Jurkat, Clone E6-1 (cell line): ENCODE measurements at regions not wholly inside any gene's neighbourhood (a gene's known extent, or its start where the extent isn't known, plus 50 kb on each side); places are given as distances from the start of the nearest gene placed in this dataset.

Source experiments
- DNase-seq: peaks from one replicate; pipeline ENCODE4 v3.0.0-alpha.2; 2011; ENCODE audit warnings: low read depth, low spot score
- H3K4me3 ChIP-seq: 2 replicates; pipeline ENCODE4 v1.5.1; 2011; ENCODE audit warnings: mild to moderate bottlenecking, low read length, control low read depth, moderate library complexity

DNA sequence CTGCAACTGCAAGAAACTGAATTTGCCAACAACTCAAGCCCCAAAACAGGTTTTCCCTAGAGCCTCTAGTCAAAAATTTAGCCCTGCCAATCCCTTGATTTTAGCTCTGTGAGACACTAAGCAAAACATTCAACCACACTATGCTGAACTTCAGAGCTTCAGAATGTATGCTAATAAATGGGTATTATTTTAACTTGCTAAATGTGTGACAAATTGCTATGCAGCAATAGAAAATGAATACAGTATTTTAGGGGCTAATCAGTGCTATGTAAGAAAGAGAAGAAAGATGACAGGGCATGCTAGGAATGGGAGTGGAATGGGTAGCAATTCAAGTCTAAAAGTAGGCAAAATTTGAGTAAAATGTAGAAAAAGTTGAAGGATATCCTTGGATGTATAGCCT lies 223.9 kb upstream of the NOL4 start:
- H3K4me3 ChIP-seq = no peak overlapping the region
- DNase-seq = no peak

DNA sequence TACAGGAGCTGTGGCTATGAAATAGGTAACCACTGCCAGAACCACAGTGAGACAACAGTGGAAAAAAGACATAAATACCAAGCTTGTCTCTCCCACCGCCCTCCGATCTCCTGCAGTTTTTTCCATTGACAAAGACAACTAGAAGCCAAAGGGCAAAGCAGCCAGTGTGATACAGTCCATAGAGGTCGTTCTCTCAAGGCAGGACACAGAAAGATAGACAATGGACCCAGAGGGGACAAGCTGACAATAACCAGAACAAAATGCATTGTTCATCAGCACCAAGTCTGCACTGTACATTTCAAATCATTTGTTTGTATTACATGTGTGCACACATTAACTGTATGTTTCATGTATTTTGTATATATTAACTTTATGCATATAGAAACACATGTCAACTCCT lies 233.0 kb upstream of the NOL4 start:
- DNase-seq = no peak
- no peak overlapping the region for H3K4me3 ChIP-seq

DNA sequence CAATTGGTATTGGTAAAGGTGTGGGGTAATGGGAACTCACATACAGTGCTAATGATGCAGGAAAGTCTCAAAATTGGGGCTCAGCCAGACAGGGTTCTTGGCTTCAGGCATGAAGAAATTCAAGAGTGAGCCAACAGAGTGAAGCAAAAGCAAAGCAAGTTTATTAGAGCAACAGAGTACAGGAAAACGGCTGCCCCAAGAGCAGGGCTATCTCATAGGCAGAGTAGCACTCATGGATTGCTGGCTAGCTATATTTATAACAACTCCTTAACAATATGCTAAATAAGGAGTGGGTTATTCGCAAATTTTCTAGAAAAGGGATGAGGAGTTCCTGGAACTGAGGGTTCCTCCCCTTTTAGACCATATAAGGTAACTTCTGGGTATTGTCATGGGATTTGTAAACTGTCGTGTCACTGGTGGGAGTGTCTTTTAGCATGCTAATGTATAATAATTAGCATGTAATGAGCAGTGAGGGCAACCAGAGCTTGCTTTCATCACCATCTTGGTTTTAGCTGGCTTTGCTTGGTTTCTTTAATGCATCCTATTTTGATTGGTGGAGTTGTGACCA lies 233.8 kb upstream of the NOL4 start:
- no peak overlapping the region for H3K4me3 ChIP-seq
- DNase-seq = no peak

DNA sequence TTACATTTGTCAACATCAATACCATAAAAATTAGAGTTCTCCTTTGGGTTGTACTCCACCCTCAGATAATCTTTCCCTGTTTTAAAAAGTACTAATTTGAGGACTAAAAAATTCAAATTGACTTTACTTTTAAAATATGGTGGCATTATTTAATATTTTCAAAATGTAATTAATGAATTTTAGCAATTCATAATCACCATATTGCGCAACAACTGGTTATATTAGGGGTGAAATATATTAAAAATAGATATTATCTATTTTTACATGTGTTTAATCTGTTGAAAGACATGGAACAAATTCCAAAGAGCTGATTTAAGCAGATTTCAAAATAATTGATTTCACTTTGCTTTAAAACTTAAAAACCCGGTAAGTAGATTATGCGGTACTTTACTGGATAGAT lies 236.6 kb upstream of the NOL4 start:
- H3K4me3 ChIP-seq = no peak overlapping the region
- no peak for DNase-seq

DNA sequence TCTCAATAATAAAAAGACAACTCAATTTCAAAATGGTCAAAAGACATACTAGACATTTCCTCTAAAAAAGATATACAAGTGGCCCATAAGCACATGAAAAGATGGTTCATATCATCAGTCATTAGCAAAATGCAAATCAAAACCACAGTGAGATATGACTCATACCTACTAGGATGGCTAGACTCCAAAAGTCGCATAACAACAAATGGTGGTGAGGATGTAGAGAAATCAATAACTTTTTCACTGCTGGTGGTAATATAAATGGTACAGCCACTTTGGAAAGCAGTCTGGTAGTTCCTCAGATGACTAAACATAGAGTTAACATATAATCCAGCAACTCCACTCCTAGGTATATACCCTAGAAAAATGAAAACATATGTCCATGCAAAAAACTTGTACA lies 242.3 kb upstream of the NOL4 start:
- H3K4me3 ChIP-seq = no peak overlapping the region
- DNase-seq = no peak

DNA sequence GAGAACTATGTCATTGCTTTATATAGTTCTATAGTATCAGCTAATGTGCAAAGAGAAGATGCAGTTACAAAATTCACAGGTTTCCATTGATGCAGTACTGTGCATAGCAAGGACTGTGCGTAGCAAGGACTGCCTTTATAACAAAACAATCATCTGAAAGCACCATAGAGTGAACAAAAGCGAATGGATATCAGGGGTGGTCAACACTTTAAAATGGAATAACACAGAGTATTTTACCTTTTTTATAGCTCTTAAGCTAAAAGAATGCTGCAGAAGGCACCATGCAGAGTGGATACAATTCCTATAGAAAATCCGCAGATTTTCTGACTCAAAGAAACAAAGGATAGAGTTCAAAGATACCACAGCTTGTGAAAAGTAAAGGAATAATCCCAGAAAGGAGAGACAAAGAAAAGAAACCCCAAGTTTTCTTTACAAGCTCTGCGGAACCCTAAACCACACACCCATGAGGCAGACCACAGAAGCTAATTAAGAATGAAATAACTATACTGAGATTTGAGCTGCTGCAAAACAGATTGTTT lies 229.9 kb upstream of the DTNA start:
- no peak for DNase-seq
- no peak overlapping the region for H3K4me3 ChIP-seq

DNA sequence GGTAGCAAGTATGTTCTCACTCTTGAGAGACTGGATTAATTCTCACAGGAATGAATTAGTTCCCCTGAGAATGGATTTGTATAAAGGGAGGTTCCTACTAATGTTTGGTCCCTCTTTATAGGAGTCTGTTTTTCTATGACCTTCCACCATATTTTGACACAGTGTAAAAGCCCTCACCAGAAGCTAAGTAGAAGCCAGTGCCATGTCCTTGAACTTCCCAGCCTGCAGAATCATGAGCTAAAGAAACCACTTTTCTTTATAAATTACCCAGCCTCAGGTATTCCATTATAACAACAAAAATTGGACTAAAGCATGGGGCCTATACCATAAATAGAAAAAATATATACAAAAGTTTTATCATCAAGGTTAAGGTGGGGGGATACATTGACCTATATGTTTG lies 227.9 kb upstream of the DTNA start:
- DNase-seq = no peak
- H3K4me3 ChIP-seq = no peak overlapping the region

DNA sequence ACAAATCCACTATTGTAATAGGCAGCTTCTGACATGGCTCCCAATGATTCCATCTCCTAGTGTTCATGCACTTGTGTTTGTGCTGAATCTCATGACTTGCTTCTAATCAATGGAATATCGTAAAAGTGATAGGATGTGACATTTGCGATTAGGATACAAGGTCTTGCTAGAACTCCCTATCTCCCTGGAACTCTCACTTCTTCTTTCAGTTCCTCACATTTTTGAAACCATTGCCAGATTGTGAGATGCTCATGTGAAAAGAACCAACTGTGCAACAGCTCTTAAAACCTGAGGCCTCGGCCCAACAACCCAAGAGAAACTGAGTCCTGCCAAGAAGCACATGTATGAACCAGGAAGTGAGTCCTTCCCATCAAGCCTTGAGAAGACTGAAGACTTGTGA lies 226.9 kb upstream of the DTNA start:
- H3K4me3 ChIP-seq = no peak overlapping the region
- no peak for DNase-seq

DNA sequence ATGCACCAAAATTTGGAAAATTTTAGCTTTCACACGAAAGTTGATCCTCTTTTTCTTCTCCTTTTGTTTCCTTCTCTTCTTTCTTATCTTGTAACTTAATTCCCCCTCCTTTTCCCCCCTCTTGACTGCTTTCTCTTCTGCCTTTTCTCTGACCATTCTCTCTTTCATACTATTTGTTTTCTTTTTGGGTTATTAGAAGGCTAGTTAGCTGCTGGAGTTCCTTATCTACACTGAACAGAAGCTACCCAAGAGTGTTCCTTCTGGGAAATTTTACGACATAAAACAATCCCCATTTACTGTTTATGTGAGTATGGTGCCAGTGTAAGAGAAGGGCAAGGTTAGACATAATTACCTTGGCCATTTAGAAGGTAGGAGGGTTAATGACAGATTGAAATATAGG lies 218.4 kb upstream of the DTNA start:
- no peak overlapping the region for H3K4me3 ChIP-seq
- no peak for DNase-seq

DNA sequence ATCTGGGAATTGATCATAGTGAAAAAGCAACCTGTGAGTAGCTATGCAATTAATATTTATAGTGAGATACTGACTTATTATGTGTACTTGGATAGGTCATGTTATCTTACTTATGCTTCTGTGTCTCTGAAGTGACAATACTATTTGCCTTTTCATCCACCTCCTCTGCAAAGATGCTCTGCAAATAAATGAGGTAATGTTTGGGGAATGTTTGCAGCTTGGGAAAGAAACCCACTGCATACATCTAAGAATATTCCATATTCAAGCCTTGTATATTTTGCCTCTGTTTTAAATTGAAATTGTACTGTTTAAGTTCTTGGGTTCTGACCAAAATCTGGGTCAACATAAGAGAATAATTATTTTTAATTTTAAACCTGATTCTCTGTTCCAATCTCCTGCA lies 217.4 kb upstream of the DTNA start:
- DNase-seq = no peak
- H3K4me3 ChIP-seq = no peak overlapping the region

DNA sequence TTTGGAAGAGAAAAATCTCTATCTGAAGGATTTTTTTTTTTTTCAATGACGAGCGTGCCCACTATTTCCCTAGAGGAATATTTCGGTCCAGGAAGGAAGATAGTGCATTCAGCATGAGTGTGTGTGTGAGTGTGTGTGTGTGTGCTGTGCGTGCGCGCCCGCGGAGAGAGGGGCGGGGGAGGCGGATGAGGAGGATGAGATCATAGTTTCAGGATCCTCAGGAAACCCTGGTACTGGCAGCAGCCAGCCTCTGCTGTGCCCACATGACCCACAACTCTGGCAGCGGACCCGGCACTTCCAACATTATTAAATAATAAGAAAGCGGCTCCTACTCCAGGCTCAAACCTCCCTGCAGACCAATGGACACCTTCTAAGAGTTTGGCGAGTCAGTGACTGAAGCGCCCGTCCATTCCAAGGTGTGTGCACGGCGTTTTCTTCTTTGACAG lies 217.0 kb upstream of the DTNA start:
- DNase-seq = no peak
- no peak overlapping the region for H3K4me3 ChIP-seq

DNA sequence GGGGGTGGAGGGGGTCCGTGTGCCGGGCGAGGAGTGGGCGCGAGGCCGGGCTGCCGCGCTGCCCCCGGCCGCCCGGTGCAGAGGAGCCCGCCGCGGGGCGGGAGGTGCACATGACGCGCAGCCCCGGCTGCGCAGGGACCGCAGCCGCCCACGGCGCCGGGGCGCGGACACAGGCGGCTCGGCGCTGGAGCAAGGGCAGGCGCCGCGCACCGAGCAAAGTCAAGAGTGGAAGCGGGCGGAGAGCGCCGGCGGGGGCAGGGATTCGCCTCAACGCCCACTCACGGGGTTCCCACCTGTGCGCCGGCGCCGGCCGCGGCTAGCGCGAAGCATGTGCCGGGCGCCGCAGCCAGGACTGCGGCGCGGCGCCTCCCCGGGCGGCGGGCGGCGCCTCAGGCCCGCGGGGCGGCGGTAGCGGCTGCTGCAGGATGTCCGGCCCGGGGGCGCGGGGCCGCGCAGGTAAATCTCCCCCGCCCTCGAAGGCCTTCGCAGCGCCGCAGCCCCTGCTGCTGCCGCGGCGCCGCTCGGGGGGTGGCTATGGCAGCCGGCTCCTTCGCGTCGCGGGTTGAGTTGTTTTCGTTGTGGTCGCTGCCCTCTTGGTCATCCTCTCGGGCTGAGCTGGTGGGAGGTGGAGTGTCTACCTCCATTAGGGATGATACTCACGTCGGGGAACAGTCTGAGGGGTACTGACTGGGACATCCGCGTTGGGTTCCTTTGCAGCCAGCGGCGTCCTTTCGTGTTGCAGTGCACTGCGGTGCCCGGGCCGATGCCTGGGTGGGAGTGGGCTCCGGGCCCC lies 216.3 kb upstream of the DTNA start:
- H3K4me3 ChIP-seq = no peak overlapping the region

DNA sequence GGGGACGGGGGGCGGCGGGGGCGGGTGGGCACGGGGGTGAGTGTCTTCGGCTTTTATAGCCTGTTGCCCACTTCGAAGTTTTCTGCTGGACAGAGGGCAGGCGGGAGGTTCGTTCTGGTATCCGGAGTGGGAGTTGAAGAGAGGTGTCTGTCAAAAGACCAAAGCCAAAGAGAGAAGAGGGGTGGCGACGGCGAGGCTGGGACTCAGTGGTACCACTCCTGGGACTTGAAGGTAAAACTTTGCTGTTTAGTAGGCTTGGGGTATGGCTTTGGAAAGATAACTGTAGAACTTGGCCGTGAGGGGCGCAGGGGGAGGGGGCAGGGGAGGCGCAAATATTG lies 215.8 kb upstream of the DTNA start:
- no peak for DNase-seq
- no peak overlapping the region for H3K4me3 ChIP-seq

More for the DNA sequence above, 216.3 kb upstream of the DTNA start:
- no peak for DNase-seq

DNA sequence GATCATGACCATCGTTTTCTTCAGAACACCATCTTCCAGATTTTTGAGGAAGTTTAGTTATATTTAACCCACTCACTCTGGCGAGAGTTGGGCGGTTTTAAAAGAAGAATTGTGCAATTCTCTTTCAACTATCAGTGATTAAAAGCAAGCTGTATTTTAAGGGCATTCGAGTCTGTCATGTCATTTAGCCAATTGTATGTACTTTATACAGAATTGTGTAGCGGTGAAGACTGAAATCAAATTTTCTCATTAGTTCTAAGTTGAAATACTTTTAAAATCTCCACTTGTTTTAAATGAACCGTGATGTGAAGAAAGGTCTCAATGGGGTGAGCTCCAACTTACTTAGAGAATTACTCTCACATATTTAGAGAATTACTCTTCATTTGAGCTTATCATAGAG lies 214.6 kb upstream of the DTNA start:
- no peak overlapping the region for H3K4me3 ChIP-seq
- no peak for DNase-seq

DNA sequence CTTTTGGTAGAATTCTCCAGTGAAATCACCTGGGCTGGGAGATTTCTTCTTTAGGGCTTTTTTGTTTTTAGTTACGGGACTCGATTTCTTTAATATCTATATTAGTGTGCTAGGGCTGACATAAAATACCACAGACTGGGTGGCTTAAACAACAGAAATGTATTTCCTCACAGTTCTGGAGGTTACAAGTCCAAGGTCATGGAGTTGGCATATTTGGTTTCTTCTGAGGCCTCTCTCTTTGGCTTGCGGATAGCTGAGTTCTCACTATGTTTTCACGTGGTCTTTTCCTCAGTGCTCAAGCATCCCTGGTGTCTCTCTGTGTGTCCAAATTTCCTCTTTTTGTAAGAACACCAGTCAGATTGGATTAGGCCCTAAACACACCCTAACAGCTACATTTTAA lies 208.5 kb upstream of the DTNA start:
- DNase-seq = no peak
- H3K4me3 ChIP-seq = no peak overlapping the region

DNA sequence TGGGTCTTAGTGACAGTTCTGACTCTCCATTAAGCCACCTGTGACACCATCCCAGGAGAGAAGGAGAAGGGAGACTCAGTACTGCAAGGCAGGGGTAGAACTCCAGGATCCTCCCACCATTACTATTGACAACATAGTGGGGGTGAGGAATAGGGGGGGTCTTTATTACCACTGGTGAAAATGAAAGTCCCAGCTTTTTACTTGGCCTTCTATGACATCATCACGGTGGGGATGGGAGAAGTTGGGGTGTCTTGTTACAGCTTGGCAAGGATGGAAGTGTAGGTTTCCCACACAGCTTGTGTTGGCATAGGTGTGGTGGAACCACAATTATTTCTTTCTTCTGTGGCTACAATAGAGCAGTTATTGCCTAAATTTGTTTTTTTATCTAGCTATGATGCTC lies 203.9 kb upstream of the DTNA start:
- DNase-seq = no peak
- no peak overlapping the region for H3K4me3 ChIP-seq

DNA sequence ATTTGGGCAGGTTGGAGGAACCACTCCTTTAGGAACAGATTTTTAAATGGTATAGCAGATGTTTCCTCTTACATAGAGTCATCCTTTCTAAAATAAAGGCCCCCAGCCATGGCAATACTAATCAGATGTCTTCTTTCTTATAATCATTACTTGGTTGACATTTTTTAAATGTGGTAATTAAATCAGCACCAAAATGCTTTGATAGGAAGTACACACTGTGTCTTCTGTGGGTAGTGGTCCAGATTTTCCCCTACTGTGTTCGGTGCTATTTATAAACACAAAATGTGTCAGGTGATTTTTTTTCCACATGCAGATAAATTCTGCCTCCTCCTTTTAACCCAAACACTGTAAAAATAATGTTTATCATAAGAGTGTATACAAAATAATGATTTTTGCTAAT lies 200.9 kb upstream of the DTNA start:
- H3K4me3 ChIP-seq = no peak overlapping the region
- DNase-seq = no peak

DNA sequence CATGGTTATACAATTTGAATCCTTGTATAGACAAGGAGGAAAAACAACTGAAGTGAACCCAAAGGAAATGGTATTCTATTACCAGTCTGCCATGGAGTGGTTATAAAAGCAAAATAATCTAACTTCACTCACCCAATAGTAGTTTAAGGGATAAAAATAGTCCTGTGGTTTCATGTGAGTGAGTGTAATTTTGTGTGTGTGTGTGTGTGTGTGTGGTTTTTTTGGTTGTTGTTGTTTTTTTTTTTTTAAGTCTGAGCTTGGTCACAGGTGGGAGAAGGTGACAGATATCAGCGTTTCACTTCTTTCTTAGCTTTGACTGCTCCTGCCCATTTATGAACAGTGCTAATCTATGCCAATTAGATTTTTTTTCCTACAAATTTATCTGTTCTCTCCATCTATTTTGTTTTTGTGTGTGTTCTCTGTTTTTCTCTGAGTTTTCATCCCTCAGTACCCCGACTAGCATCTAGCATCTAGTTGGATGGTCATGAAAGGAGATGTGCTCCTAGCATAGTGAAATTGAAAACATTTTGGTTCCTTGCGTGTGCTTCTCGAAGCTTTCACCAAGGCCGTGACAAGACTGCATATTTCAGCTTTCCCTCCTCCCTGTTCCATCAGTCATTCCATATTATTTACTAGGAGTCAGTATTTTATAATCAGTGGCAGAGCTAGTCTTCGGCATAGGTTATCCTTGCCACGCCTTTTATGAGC lies 200.1 kb upstream of the DTNA start:
- H3K4me3 ChIP-seq = no peak overlapping the region
- DNase-seq = no peak

DNA sequence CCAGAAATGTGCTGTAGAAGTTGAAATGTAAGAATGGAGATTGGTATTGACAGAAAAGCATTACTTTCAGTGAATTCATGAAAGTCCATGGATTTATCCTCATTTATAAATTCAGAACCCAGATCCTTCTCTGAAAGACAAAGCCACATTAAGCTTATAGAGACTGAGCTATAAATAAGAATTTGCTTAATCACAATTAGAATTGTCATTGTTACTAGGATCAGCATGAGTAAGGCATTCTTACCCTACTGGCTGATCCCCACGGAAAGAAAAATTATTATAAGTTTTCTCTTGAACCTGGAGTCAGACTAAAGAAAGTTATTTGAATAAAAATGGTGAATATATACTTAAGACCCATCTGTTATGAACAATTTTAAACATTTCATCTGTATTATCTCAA lies 199.2 kb upstream of the DTNA start:
- DNase-seq = no peak
- no peak overlapping the region for H3K4me3 ChIP-seq

DNA sequence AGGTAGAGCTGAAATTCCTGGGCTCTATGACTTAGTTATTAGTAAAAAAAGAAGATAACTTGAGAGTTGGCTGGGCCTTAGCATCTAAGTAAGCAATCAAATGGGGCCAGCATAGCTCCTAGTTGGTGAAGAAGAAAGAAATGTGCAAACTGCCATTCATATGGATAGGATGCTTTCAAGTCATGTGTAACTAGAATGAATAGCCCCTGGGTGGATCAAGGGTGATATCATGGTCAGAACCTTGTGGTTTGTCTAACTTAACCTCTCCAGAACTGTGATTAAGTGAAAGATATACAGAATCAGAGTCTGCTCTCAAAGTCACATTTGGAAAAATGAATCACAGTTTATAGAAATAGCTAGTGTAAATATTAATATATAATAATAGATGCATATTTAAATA lies 198.7 kb upstream of the DTNA start:
- H3K4me3 ChIP-seq = no peak overlapping the region
- no peak for DNase-seq
